Kidney (tissue), 13 donors: ENCODE measurements at regions not wholly inside any gene's neighbourhood (a gene's known extent, or its start where the extent isn't known, plus 50 kb on each side); places are given as distances from the start of the nearest gene placed in this dataset.

Experiments used
- DNase-seq, 5 donors: peaks; one replicate each; pipeline ENCODE4 v3.0.0-alpha.2; 2013 to 2020
- FAIRE-seq: peaks from 2 replicates; lab custom pipeline; 2012; peaks lifted over from hg19 to GRCh38; lab: Jason Lieb, UNC
- H3K27ac ChIP-seq, 2 donors: one replicate each; pipeline ENCODE4 v1.7.0; 2013; ENCODE audit warnings: low read depth in 2 of 2, low read length in 2 of 2, inconsistent platforms in 1 of 2
- H3K27me3 ChIP-seq: one replicate; pipeline ENCODE4 v1.7.1; 2013; ENCODE audit warnings: low read length, inconsistent platforms; ENCODE audit not compliant: control insufficient read depth, insufficient read depth
- H3K36me3 ChIP-seq, 3 donors: one replicate each; pipeline versions ENCODE4 v1.7.0 to v1.7.1; 2013; ENCODE audit warnings: low read length in 3 of 3, control low read depth in 1 of 3, inconsistent platforms in 1 of 3; ENCODE audit not compliant: insufficient read depth in 3 of 3, control insufficient read depth in 2 of 3
- H3K4me1 ChIP-seq, 3 donors: one replicate each; pipeline versions ENCODE4 v1.7.0 to v1.7.1; 2013; ENCODE audit warnings: low read length in 3 of 3, inconsistent platforms in 1 of 3, low read depth in 1 of 3; ENCODE audit not compliant: control insufficient read depth in 2 of 3, insufficient read depth in 2 of 3
- H3K4me3 ChIP-seq, 3 donors: one replicate each; pipeline versions ENCODE4 v1.7.0 to v1.8.1; 2013; ENCODE audit warnings: low read length in 3 of 3, control low read depth in 1 of 3, inconsistent platforms in 1 of 3
- H3K9ac ChIP-seq, 3 donors: one replicate each; pipeline versions ENCODE4 v1.7.0 to v1.7.1; 2013; ENCODE audit warnings: low read length in 3 of 3, control low read depth in 1 of 3, inconsistent platforms in 1 of 3
- H3K9me3 ChIP-seq, 3 donors: one replicate each; pipeline versions ENCODE4 v1.7.0 to v1.7.1; 2013; ENCODE audit warnings: low read length in 3 of 3, control low read depth in 1 of 3, inconsistent platforms in 1 of 3; ENCODE audit not compliant: control insufficient read depth in 2 of 3, insufficient read depth in 1 of 3
- CTCF ChIP-seq: IDR thresholded peaks from 3 replicates; pipeline ENCODE4 v1.5.1; 2012; ENCODE audit warnings: mild to moderate bottlenecking, moderate library complexity, borderline replicate concordance; ENCODE audit not compliant: insufficient read depth; ENCODE audit errors: extremely low read depth
- intact Hi-C: fragments of 100-400 bp; cut with DNase I; formaldehyde crosslinking; loops from one replicate; pipeline ENCODE4 v1.11.1; 2022
- donor health status: control.
- donor health status: control.
- donor health status: control.
- donor health status: control.
- donor health status: control.
- donor health status: DM: yes; HTN: yes; CAD: no.
- donor health status: Normal renal cell carcinoma (clear cell type).

GRCh38 chr1:29793101-29793546, 556.8 kb downstream of the PTPRU start:
- H3K9me3 ChIP-seq: no peaks in the 10 kb centered on the region
- H3K9ac ChIP-seq: no peak overlapping the region
- peak; percentile 79 to 95 (median 92) for DNase-seq
- no peak overlapping the region for H3K27ac ChIP-seq
- TF ChIP-seq CTCF: peak; percentile 86
- H3K27me3 ChIP-seq: no peaks in the 10 kb centered on the region
- H3K4me3 ChIP-seq: no peak overlapping the region
- no peak for FAIRE-seq
- H3K4me1 ChIP-seq: no peaks in the 10 kb centered on the region
- intact Hi-C loops: no loop called here
- no peaks in the 10 kb centered on the region for H3K36me3 ChIP-seq

GRCh38 chr1:29789910-29790247, 553.6 kb downstream of the PTPRU start:
- no peak for DNase-seq
- no peak for TF ChIP-seq CTCF
- no peaks in the 10 kb centered on the region for H3K36me3 ChIP-seq
- no peak overlapping the region for H3K9ac ChIP-seq
- H3K4me3 ChIP-seq: no peak overlapping the region
- H3K4me1 ChIP-seq: no peaks in the 10 kb centered on the region
- intact Hi-C loops: no loop called here
- H3K27me3 ChIP-seq: no peaks in the 10 kb centered on the region
- H3K27ac ChIP-seq: no peak overlapping the region
- no peak for FAIRE-seq
- H3K9me3 ChIP-seq: no peaks in the 10 kb centered on the region

- no peaks in the 10 kb centered on the region for H3K27me3 ChIP-seq
- DNase-seq (no peak), FAIRE-seq (no peak)
- H3K9me3 ChIP-seq: no peaks in the 10 kb centered on the region
- no peak overlapping the region for H3K9ac ChIP-seq
- no peak overlapping the region for H3K4me3 ChIP-seq
- H3K27ac ChIP-seq: no peak overlapping the region
- H3K36me3 ChIP-seq: no peaks in the 10 kb centered on the region
- TF ChIP-seq CTCF: no peak
- H3K4me1 ChIP-seq: no peaks in the 10 kb centered on the region
- intact Hi-C loops: no loop called here
Measured at GRCh38 chr1:29789221-29789909, 553.0 kb downstream of the PTPRU start.
